Suppressor macrophage (primary cell): ENCODE measurements at regions not wholly inside any gene's neighbourhood (a gene's known extent, or its start where the extent isn't known, plus 50 kb on each side); places are given as distances from the start of the nearest gene placed in this dataset.

Experiments
- DNase-seq, 4 experiments: peaks; one replicate each; pipeline ENCODE4 v3.0.0-alpha.2; 2020 to 2022

GRCh38 chr6:154885214-154885613, 109.9 kb upstream of the TIAM2 start:
- peak in 3 of 4 experiments; percentile 5 to 27 (median 11) for DNase-seq

DNA sequence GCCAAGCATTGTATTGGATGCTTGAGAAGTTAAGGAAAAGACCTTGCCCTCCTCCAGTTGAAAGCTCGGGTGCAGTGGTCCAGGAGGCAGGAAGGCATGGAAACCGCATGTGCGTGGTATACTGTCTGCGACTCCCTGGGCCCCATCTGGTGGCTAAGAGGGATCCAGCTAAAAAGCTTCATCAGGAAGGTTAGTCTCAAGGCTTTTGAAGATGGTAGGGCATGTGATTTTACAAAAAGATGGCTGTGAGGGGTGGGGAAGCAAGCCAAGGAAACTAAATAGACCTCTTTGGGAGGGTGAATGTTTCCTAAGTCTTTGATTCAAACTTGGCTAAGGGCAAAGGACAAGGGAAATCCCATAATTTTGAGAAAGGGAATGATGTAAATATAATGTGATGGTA, 109.1 kb upstream of the TIAM2 start:
- no peak for DNase-seq

GRCh38 chr6:154886471-154886870, 108.6 kb upstream of the TIAM2 start:
- no peak for DNase-seq

- no peak for DNase-seq
Measured at GRCh38 chr6:154887051-154887450, 108.1 kb upstream of the TIAM2 start.

DNA sequence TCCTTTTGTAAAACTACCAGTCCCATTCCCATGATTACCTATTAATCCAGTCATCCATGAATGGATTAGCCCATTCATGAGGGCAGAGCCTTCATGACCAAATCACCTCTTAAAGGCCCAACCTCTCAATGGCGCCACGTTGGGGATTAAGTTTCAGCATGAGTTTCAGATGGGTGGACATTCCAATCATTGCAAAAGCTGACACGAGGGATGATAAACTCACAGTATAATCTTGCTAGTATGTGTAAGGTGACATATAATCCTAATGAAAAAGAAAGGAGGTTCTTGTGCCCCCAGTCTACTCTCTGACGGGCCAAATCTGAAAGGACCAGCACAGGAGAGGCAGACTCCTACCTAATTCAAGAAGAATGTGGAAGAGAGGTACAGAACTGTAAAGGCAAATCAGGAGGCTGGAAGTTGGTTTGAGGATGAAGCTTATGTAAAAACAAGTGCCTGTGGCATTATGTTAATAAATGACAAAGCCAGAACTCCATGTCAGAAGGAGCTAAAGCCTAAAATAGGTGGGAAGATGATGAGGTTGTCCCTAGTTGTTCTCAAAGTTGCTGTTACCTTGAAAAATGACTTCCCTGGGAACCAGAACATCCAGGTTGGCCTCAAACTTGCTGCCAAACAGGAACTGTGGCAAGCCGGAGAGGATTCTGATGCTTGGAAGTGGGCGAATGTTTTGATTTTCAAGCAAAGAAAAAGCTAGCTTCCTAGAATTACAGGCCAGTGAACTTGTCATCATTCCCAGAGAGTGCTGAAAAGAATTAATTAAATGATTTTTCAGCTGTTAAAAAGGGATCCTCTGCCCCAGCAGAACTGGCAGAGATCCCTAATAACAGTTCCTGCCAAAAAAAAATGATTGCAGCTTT, 106.5 kb upstream of the TIAM2 start:
- no peak for DNase-seq

DNA sequence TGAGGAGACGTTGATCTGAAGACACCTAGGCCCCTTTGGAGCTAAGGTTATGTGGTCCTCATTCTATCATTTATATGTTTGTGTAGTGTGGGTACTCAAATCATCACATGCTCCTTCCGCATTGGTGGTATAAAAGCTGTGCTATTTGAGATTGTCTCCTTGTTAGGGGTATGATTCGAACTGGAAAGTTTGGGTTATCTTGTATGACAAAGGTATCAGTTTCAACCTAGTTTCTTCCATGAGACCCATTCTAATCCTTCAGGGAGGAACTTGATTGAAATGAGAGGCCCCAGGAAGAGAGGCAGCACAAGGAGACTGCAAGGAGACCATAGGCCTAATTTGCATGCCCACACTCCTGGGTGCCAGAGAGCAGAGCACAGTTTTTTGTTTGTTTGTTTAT, 104.2 kb upstream of the TIAM2 start:
- no peak for DNase-seq

DNA sequence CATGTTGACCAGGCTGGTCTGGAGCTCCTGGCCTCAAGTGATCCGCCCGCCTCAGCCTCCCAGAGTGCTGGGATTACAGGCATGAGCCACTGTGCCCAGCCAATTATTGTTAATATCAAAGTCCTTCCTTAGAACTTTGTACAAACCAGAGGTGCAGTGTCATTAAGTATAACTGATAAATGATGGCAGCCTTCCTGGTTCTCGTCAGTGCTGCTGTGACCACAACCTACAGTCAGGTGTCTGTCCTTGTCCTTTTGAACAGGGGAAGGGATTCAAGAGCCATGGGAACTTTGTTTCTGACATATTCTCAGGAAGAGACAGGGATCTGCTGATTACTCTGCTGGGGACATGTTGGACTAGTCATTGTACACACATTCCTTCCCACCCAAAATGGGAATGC, 103.2 kb upstream of the TIAM2 start:
- DNase-seq, result no peak

- DNase-seq, result no peak
Measured at GRCh38 chr6:154893917-154894316, 101.2 kb upstream of the TIAM2 start.

DNA sequence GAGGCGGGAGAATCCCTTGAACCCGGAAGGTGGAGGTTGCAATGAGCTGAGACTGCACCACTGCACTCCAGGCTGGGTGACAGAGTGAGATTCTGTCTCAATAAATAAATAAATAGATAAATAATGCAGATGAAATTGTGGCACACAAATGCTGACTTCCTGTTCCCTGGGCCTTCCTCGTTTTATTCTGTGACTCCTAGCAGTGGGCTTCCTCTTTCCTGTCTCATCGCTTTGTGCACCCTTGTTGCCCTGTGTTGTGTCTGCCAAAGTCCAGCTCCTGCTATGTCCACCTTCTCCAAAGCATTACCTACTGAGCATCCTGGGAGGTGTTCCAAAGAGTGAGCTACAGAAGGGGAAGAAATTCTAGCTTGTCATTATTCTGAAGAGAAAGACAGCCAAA, 100.2 kb upstream of the TIAM2 start:
- peak; percentile 35 to 68 (median 60) for DNase-seq

GRCh38 chr6:154895841-154896240, 99.3 kb upstream of the TIAM2 start:
- no peak for DNase-seq

DNA sequence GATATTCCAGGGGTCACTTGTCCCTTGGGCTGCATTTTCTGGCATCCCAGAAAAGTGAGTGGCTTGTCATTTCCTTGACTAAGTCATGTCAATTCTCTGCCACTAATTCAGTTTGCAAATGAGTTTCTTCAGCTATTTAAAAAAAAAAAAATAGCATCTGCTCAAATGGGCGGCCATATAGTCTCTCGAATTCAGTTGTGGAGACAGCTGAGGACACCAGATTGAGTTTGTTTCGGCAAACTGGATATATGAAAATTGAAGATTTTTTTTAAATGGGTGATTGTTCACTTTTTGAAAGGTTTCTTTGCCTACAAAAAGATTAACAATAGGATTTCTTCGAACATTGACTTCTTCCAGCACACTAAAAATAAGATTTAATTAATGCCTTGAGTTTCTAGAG, 96.3 kb upstream of the TIAM2 start:
- no peak for DNase-seq

DNA sequence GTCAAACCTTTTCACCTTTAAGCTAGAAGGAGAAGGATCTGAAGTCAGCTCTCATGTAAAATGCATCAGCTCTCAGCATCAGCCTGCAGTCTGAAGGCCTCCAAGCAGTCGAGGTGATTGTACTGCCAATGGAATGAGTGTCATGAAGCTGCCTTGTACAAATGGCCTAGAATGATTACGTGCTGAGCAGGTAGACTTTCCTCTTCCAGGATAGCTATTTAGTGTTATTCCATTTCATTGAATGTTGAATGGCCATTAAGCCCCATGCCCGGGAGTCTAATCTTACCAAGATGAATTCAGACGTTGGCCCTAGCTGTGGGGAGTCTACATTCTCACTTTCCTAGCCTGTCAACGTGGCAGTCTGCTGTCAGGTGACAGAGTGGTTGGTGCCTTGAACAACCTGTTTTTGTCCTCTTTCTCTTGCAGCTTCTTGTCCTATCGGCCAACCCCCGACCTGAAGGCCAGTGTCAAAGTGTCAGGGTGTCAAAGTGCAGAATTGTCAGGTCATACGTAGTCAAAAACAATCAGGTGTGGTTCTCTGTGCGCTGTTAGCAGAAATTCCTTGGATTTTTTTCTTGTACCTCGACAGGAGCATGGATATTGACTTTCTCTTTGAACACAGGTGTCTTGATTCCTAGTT, 95.2 kb upstream of the TIAM2 start:
- no peak for DNase-seq

GRCh38 chr6:154901876-154902552, 93.1 kb upstream of the TIAM2 start:
- DNase-seq, result no peak

GRCh38 chr6:154907291-154907690, 87.8 kb upstream of the TIAM2 start:
- DNase-seq, result no peak

DNA sequence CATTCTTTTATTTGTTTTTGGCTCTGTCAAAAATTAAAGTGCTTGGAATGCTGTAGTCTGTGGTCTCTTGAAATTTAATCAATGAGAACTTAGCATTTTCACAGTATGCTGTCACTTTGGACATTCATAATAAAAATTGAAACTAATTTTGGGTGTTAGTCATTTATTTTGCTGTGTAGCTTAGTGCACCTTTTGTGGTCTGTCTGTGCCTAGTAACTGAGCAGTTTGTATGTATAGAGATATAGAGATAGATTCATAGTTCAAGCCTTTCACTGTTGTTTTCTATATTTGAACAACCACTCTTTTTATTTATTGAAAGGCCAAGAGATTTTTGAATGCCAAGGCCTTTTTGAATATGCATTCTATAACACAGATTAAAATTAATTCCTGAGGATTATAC, 86.4 kb upstream of the TIAM2 start:
- no peak for DNase-seq

- DNase-seq, result no peak
Measured at GRCh38 chr6:154909311-154909710, 85.8 kb upstream of the TIAM2 start.

DNA sequence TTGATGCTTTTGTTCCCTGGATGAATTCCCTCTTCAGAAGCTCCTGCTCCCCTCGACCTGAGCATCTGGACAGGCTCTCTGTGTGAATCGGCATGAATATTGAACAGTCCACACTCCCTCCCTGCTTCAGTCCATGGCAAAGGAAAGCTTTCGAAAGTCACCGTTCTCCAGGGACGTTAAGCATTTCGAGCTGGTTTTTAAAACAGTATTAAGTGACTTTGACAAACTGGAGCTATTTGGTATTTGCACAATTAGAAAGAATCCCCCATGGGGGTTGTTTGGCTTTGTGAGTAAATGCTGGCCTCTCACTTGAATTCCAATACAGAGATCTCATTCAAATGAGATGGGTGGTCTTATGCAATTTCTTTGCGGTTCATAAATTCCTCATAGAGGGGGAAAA, 85.3 kb upstream of the TIAM2 start:
- no peak for DNase-seq

GRCh38 chr6:154914288-154914687, 80.8 kb upstream of the TIAM2 start:
- no peak for DNase-seq

DNA sequence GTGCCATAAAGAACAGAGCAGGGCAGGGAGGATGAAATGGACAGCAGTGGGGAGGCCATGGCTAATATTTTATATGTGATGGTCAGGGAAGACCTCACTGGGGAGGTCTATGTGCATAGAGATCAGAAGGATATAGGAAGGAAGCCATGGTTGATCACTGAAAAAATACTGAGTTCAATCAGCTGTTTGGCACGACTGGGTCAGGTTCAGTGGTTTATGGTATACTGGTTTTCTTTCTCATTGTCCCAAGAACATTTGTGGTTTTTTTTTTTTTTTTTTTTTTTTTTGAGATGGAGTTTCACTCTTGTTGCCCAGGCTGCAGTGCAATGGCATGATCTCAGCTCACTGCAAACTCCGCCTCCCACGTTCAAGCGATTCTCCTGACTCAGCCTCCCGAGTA, 78.3 kb upstream of the TIAM2 start:
- no peak for DNase-seq

DNA sequence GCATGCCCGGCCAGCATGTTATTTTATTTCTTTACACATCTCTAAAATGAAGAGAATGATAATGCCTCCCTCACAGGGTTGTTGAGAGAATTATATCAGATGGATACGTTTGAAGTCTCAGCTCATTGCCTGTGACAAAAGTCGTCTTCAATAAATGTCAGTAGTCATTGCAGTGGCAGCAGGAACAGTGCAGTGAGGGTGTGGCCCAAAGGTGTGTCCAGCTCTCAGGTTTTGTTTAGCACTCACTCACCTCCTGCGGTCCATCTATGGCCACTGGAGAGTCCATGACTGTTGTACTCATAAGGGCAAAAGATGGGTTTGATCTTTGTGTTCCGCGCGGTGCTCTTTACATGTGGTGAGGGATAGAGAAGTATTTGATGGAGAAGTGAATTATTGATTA, 77.2 kb upstream of the TIAM2 start:
- DNase-seq, result no peak

DNA sequence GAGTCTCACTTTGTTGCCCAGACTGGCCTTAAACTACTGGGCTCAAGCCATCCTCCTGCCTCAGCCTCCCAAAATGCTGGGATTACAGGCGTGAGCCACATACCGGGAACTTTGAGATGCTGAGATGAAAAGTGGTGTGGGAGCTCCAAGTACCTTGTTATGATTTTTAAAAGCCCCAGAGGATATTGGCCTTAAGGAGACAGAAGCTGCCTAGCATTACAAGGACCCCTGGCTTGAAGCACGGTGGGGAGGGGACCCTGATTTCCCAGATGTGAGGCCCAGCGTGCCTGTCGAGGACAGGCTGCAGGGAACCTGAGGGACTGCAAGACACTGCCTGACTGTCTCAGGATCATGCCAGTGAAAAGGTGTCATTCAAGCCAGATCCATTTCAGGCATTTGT, 75.3 kb upstream of the TIAM2 start:
- no peak for DNase-seq

- DNase-seq, result no peak
Measured at GRCh38 chr6:154920495-154921200, 74.5 kb upstream of the TIAM2 start.

DNA sequence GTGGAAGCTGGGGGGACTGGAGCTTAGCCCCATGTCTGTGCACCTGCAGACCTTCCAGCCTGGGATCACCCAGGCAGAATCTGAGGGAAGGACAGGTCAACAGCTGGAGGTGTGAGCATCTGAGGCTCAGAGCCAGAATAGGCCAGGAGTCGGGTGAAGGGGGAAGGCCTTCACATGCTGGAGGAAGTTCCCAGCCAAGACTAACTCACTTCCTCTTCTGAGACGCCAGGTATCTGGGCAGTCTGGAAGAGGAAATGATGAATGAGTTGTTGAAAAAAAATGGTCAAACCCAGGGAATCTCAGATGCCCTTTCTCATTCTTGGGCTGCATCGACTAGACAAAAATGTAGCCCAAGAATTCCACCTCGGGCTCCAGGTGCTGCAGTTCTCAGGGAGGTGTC, 73.6 kb upstream of the TIAM2 start:
- peak; percentile 5 to 48 (median 42) for DNase-seq
